ENCODE measurements at regions not wholly inside any gene's neighbourhood (a gene's known extent, or its start where the extent isn't known, plus 50 kb on each side); places are given as distances from the start of the nearest gene placed in this dataset.

GRCh38 chr15:37698679-37699078 is 235.8 kb upstream of the TMCO5A start:
- no peak for TF ChIP-seq CTCF (IDR thresholded peaks at IDR 0.05)
- no peak for TF ChIP-seq POLR2A (IDR thresholded peaks at IDR 0.05)

Measured in lower leg skin (tissue), 3 donors.